GM23338 (cell line): ENCODE measurements at regions not wholly inside any gene's neighbourhood (a gene's known extent, or its start where the extent isn't known, plus 50 kb on each side); places are given as distances from the start of the nearest gene placed in this dataset.

Source experiments
- ATAC-seq: fragments of 200-7000 bp; cut with Tn5 transposase; 3 replicates; pipeline ENCODE4 v1.9.1; 2020
- DNase-seq: peaks from one replicate; pipeline ENCODE4 v3.0.0-alpha.2; 2015; ENCODE audit warnings: low spot score
- H2AFZ ChIP-seq: fragments of 200-600 bp; sonication (generic); 2 replicates; pipeline ENCODE4 v1.8.0; 2016; ENCODE audit warnings: antibody characterized with exemption, mild to moderate bottlenecking, moderate library complexity
- H3F3A ChIP-seq: fragments of 200-600 bp; sonication (generic); replicated peaks from 2 replicates; pipeline ENCODE4 v1.8.0; 2017; ENCODE audit warnings: antibody characterized with exemption, mixed run types, low read depth
- H3K27ac ChIP-seq: fragments of 200-600 bp; sonication (generic); 2 replicates; pipeline ENCODE4 v1.6.1; 2016; ENCODE audit warnings: low read depth
- H3K27me3 ChIP-seq: fragments of 200-600 bp; sonication (generic); 2 replicates; pipeline ENCODE4 v1.8.0; 2016; ENCODE audit warnings: mild to moderate bottlenecking, mixed run types, moderate library complexity; ENCODE audit not compliant: insufficient read depth
- H3K36me3 ChIP-seq: fragments of 200-600 bp; sonication (generic); 2 replicates; pipeline ENCODE4 v1.8.0; 2016; ENCODE audit warnings: mild to moderate bottlenecking; ENCODE audit not compliant: insufficient read depth
- H3K4me1 ChIP-seq: fragments of 200-600 bp; sonication (generic); 2 replicates; pipeline ENCODE4 v1.8.0; 2016; ENCODE audit warnings: mild to moderate bottlenecking, moderate library complexity; ENCODE audit not compliant: insufficient read depth
- H3K4me2 ChIP-seq: fragments of 200-600 bp; sonication (generic); 2 replicates; pipeline ENCODE4 v1.7.1; 2017; ENCODE audit warnings: mixed run types
- H3K4me3 ChIP-seq: fragments of 200-600 bp; sonication (generic); 2 replicates; pipeline ENCODE4 v1.6.1; 2016; ENCODE audit warnings: mixed run types
- H3K79me2 ChIP-seq: fragments of 200-600 bp; sonication (generic); replicated peaks from 2 replicates; pipeline ENCODE4 v1.8.0; 2017; ENCODE audit warnings: mild to moderate bottlenecking; ENCODE audit not compliant: insufficient read depth
- H3K9me2 ChIP-seq: fragments of 200-600 bp; sonication (generic); 2 replicates; pipeline ENCODE4 v1.8.0; 2017; ENCODE audit not compliant: insufficient read depth
- H4K20me1 ChIP-seq: fragments of 200-600 bp; sonication (generic); replicated peaks from 2 replicates; pipeline ENCODE4 v1.8.0; 2017; ENCODE audit warnings: mild to moderate bottlenecking; ENCODE audit not compliant: insufficient read depth
- H3K27ac Mint-ChIP-seq: 2 replicates; pipeline ENCODE4 v1.8.0; 2020; ENCODE audit warnings: inconsistent platforms, mild to moderate bottlenecking, moderate library complexity, mixed read lengths
- H3K27me3 Mint-ChIP-seq: 3 replicates; pipeline ENCODE4 v1.8.0; 2022; ENCODE audit warnings: low read depth, mild to moderate bottlenecking, moderate library complexity, mixed read lengths, inconsistent platforms; ENCODE audit not compliant: insufficient read depth, poor library complexity
- H3K36me3 Mint-ChIP-seq: 3 replicates; pipeline ENCODE4 v1.8.0; 2021; ENCODE audit warnings: low read depth, mild to moderate bottlenecking, inconsistent platforms, moderate library complexity, mixed read lengths
- H3K4me1 Mint-ChIP-seq: 3 replicates; pipeline ENCODE4 v1.8.0; 2020; ENCODE audit warnings: mild to moderate bottlenecking, inconsistent platforms, mixed read lengths
- H3K4me3 Mint-ChIP-seq: 3 replicates; pipeline ENCODE4 v1.8.0; 2021; ENCODE audit warnings: moderate library complexity, mild to moderate bottlenecking, inconsistent platforms, mixed read lengths
- H3K9me3 Mint-ChIP-seq: 3 replicates; pipeline ENCODE4 v1.8.0; 2020; ENCODE audit warnings: moderate library complexity, mild to moderate bottlenecking, inconsistent platforms, mixed read lengths
- CREB1 ChIP-seq: fragments of 250-450 bp; sonication (Bioruptor Pico); IDR thresholded peaks from 2 replicates; pipeline ENCODE4 v1.5.0; 2020; ENCODE audit warnings: low read depth, mild to moderate bottlenecking, moderate library complexity
- JUNB ChIP-seq: IDR thresholded peaks from one replicate; pipeline ENCODE4 v1.6.1; 2016; ENCODE audit warnings: antibody characterized with exemption; ENCODE audit not compliant: unreplicated experiment
- NANOG ChIP-seq: IDR thresholded peaks from 2 replicates; pipeline ENCODE4 v1.6.1; 2016; ENCODE audit warnings: antibody characterized with exemption, borderline replicate concordance
- POLR2AphosphoS5 ChIP-seq: IDR thresholded peaks from 2 replicates; pipeline ENCODE4 v1.6.1; 2016; ENCODE audit warnings: antibody characterized with exemption, low read depth
- STAT1 ChIP-seq: IDR thresholded peaks from one replicate; pipeline ENCODE4 v1.6.1; 2016; ENCODE audit warnings: antibody characterized with exemption; ENCODE audit not compliant: unreplicated experiment
- ZNF114 ChIP-seq: fragments of 250-450 bp; sonication (Bioruptor Pico); IDR thresholded peaks from 2 replicates; pipeline ENCODE4 v1.5.0; 2020; ENCODE audit warnings: mild to moderate bottlenecking, moderate library complexity
- ZNF462 ChIP-seq: fragments of 250-450 bp; sonication (Bioruptor Pico); IDR thresholded peaks from 2 replicates; pipeline ENCODE4 v1.5.0; 2020; ENCODE audit warnings: mild to moderate bottlenecking, moderate library complexity
- TF ChIP-seq, protein P1 (sequence below), 2 experiments: fragments of 200-600 bp in 1 of 2; sonication (generic) in 1 of 2; conservative IDR thresholded peaks; 2 replicates each; pipeline versions ENCODE4 v1.5.1 to v1.6.1; 2016 to 2017; ENCODE audit warnings: antibody characterized with exemption in 2 of 2, low read depth in 2 of 2, mild to moderate bottlenecking in 2 of 2, moderate library complexity in 1 of 2

DNA sequence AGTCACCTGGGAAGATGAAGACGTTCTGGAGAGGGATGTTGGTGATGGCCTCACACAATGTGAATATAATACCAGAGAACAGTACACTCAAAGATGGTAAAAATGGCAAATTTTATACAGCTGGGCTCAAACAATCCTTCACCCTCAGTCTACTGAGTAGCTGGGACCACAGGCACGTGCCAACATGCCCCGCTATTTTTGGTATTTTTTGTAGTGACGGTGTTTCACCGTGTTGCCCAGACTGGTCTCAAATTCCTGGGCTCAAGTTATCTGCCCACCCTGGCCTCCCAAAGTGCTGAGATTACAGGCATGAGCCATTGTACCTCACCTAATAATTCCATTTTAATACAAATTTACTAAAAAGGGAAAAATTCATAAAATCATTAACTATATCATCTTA is 280.3 kb upstream of the HSFY2 start:
- TF ChIP-seq, protein P1, sequence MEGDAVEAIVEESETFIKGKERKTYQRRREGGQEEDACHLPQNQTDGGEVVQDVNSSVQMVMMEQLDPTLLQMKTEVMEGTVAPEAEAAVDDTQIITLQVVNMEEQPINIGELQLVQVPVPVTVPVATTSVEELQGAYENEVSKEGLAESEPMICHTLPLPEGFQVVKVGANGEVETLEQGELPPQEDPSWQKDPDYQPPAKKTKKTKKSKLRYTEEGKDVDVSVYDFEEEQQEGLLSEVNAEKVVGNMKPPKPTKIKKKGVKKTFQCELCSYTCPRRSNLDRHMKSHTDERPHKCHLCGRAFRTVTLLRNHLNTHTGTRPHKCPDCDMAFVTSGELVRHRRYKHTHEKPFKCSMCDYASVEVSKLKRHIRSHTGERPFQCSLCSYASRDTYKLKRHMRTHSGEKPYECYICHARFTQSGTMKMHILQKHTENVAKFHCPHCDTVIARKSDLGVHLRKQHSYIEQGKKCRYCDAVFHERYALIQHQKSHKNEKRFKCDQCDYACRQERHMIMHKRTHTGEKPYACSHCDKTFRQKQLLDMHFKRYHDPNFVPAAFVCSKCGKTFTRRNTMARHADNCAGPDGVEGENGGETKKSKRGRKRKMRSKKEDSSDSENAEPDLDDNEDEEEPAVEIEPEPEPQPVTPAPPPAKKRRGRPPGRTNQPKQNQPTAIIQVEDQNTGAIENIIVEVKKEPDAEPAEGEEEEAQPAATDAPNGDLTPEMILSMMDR (conservative IDR thresholded peaks at IDR 0.05; ENCODE audit: low read depth in 2 of 2) = no peak
- no peak for TF ChIP-seq ZNF114 (CRISPR knock-in tag)
- no peak for TF ChIP-seq CREB1 (CRISPR knock-in tag)
- no peak overlapping the region for H3K27ac ChIP-seq
- H3K36me3 ChIP-seq = no peaks in the 10 kb centered on the region
- Mint-ChIP-seq H3K36me3 (no peaks in the 10 kb centered on the region; the same call in 2 of the 3 replicates), H3K9me3 (no peaks in the 10 kb centered on the region), H3K27ac (no peak overlapping the region), H3K4me3 (no peak overlapping the region), H3K27me3 (peaks cover 1% of the 10 kb centered on the region), H3K4me1 (peaks cover 20% of the 10 kb centered on the region)
- H3K4me3 ChIP-seq = no peak overlapping the region
- ATAC-seq = no peak
- H2AFZ ChIP-seq = no peak overlapping the region
- no peaks in the 10 kb centered on the region for H3K9me2 ChIP-seq
- H3K27me3 ChIP-seq = no peaks in the 10 kb centered on the region
- H4K20me1 ChIP-seq = no peaks in the 10 kb centered on the region
- peaks cover 65% of the 10 kb centered on the region for H3K79me2 ChIP-seq
- no peak overlapping the region for H3K4me2 ChIP-seq
- H3F3A ChIP-seq = no peaks in the 10 kb centered on the region
- H3K4me1 ChIP-seq = no peaks in the 10 kb centered on the region
- no peak for DNase-seq

GRCh38 chrY:19051021-19051420 is 277.5 kb upstream of the HSFY2 start:
- H3K4me3 Mint-ChIP-seq = no peak overlapping the region
- Histone ChIP-seq H3K79me2 (peaks cover 46% of the 10 kb centered on the region), H3K4me2 (no peak overlapping the region), H3K27me3 (no peaks in the 10 kb centered on the region), H3K36me3 (no peaks in the 10 kb centered on the region), H3K9me2 (no peaks in the 10 kb centered on the region), H3F3A (no peaks in the 10 kb centered on the region), H3K4me3 (no peak overlapping the region), H2AFZ (no peak overlapping the region), H3K27ac (no peak overlapping the region), H4K20me1 (no peaks in the 10 kb centered on the region), H3K4me1 (no peaks in the 10 kb centered on the region)
- H3K4me1 Mint-ChIP-seq = peaks cover 20% of the 10 kb centered on the region
- ATAC-seq = no peak
- peaks cover 13% of the 10 kb centered on the region for H3K36me3 Mint-ChIP-seq
- DNase-seq = no peak
- peaks cover 4% of the 10 kb centered on the region; the same call in 2 of the 3 replicates for H3K9me3 Mint-ChIP-seq
- H3K27ac Mint-ChIP-seq = no peak overlapping the region
- peaks cover 5% of the 10 kb centered on the region for H3K27me3 Mint-ChIP-seq
- TF ChIP-seq, protein P1 (conservative IDR thresholded peaks at IDR 0.05; ENCODE audit: low read depth in 2 of 2) = no peak
- TF ChIP-seq ZNF462 (CRISPR knock-in tag) (no peak), CREB1 (CRISPR knock-in tag) (no peak), ZNF114 (CRISPR knock-in tag) (no peak), JUNB (no peak), POLR2AphosphoS5 (no peak), STAT1 (no peak), NANOG (no peak)
